ENCODE measurements at regions not wholly inside any gene's neighbourhood (a gene's known extent, or its start where the extent isn't known, plus 50 kb on each side); places are given as distances from the start of the nearest gene placed in this dataset.
A peak's percentile ranks its signal among the peaks of the same experiment; 100 is the strongest.
"Not testable (repeated sequence)": the region's sequence is repeated elsewhere in the genome, so short reads cannot be mapped to it uniquely, and the experiment has no call there.

GRCh38 chr5:84885485-84886258 is 501.0 kb upstream of the EDIL3 start:
- no peak for DNase-seq (ENCODE audit: low spot score)

GRCh38 chr5:84881737-84882136 is 497.1 kb upstream of the EDIL3 start:
- no peak for DNase-seq (ENCODE audit: low spot score)

GRCh38 chr5:84874196-84874595 is 489.5 kb upstream of the EDIL3 start:
- no peak for DNase-seq (ENCODE audit: low spot score)

GRCh38 chr5:84872768-84873167 is 488.1 kb upstream of the EDIL3 start:
- DNase-seq (ENCODE audit: low spot score) = no peak

- no peak for DNase-seq (ENCODE audit: low spot score)
Observed at GRCh38 chr5:84870369-84870768, 485.7 kb upstream of the EDIL3 start.

- no peak for DNase-seq (ENCODE audit: low spot score)
Observed at GRCh38 chr5:84869675-84870074, 485.0 kb upstream of the EDIL3 start.

GRCh38 chr5:84863936-84864335 is 479.3 kb upstream of the EDIL3 start:
- DNase-seq (ENCODE audit: low spot score) = not testable (repeated sequence)

- no peak for DNase-seq (ENCODE audit: low spot score)
Observed at GRCh38 chr5:84863020-84863419, 478.3 kb upstream of the EDIL3 start.

GRCh38 chr5:84862132-84862531 is 477.5 kb upstream of the EDIL3 start:
- no peak for DNase-seq (ENCODE audit: low spot score)

GRCh38 chr5:84861306-84861705 is 476.6 kb upstream of the EDIL3 start:
- DNase-seq (ENCODE audit: low spot score) = no peak

- no peak for DNase-seq (ENCODE audit: low spot score)
Observed at GRCh38 chr5:84859056-84859455, 474.4 kb upstream of the EDIL3 start.

- no peak for DNase-seq (ENCODE audit: low spot score)
Observed at GRCh38 chr5:84831701-84832100, 447.0 kb upstream of the EDIL3 start.

GRCh38 chr5:84830265-84830664 is 445.6 kb upstream of the EDIL3 start:
- DNase-seq (ENCODE audit: low spot score) = no peak

GRCh38 chr5:84825606-84826005 is 440.9 kb upstream of the EDIL3 start:
- DNase-seq (ENCODE audit: low spot score) = no peak

- no peak for DNase-seq (ENCODE audit: low spot score)
Observed at GRCh38 chr5:84821924-84822323, 437.2 kb upstream of the EDIL3 start.

- DNase-seq (ENCODE audit: low spot score) = no peak
Observed at GRCh38 chr5:84817953-84818352, 433.3 kb upstream of the EDIL3 start.

GRCh38 chr5:84816746-84817547 is 432.3 kb upstream of the EDIL3 start:
- no peak for DNase-seq (ENCODE audit: low spot score)

GRCh38 chr5:84816160-84816559 is 431.5 kb upstream of the EDIL3 start:
- DNase-seq (ENCODE audit: low spot score) = no peak

GRCh38 chr5:84805473-84805872 is 420.8 kb upstream of the EDIL3 start:
- DNase-seq (ENCODE audit: low spot score) = peak; percentile 46

GRCh38 chr5:84796399-84796798 is 411.7 kb upstream of the EDIL3 start:
- DNase-seq (ENCODE audit: low spot score) = no peak

GRCh38 chr5:84794486-84795035 is 409.9 kb upstream of the EDIL3 start:
- DNase-seq (ENCODE audit: low spot score) = no peak

- DNase-seq (ENCODE audit: low spot score) = no peak
Observed at GRCh38 chr5:84791730-84792129, 407.1 kb upstream of the EDIL3 start.

GRCh38 chr5:84791138-84791537 is 406.5 kb upstream of the EDIL3 start:
- DNase-seq (ENCODE audit: low spot score) = no peak

Data from globus pallidus (tissue), 1 donor.